Colonic mucosa (tissue), 4 donors: ENCODE measurements at regions not wholly inside any gene's neighbourhood (a gene's known extent, or its start where the extent isn't known, plus 50 kb on each side); places are given as distances from the start of the nearest gene placed in this dataset.

Source experiments
- DNase-seq: peaks from one replicate; pipeline ENCODE4 v3.0.0-alpha.2; 2020
- H3K27ac ChIP-seq: fragments of 200-600 bp; one replicate; pipeline ENCODE4 v1.8.0; 2021
- H3K27me3 ChIP-seq: fragments of 200-600 bp; one replicate; pipeline ENCODE4 v1.8.0; 2021
- H3K36me3 ChIP-seq: fragments of 200-600 bp; one replicate; pipeline ENCODE4 v1.8.0; 2021
- H3K4me1 ChIP-seq: fragments of 200-600 bp; one replicate; pipeline ENCODE4 v1.8.0; 2021; ENCODE audit warnings: mild to moderate bottlenecking
- H3K4me3 ChIP-seq: fragments of 200-600 bp; one replicate; pipeline ENCODE4 v1.8.0; 2021
- H3K9ac ChIP-seq, 2 donors: one replicate each; pipeline ENCODE4 v1.7.0; 2013; ENCODE audit warnings: control low read depth in 2 of 2, low read depth in 2 of 2, low read length in 2 of 2
- H3K9me3 ChIP-seq: fragments of 200-600 bp; one replicate; pipeline ENCODE4 v1.8.0; 2021
- CTCF ChIP-seq: fragments of 200-600 bp; IDR thresholded peaks from one replicate; pipeline ENCODE4 v1.8.0; 2022; ENCODE audit warnings: antibody characterized with exemption, mild to moderate bottlenecking
- intact Hi-C: fragments of 100-400 bp; cut with DNase I; formaldehyde crosslinking; loops from one replicate; pipeline ENCODE4 v1.14.1; 2022
- donor health status: healthy.
- donor health status: DM: no; HTN: no; CAD: no.
- donor health status: DM: no; HTN: no; CAD: no.

GRCh38 chr6:25174678-25175077, 104.5 kb upstream of the CARMIL1 start:
- Histone ChIP-seq H3K27ac (peak overlapping the region; percentile 66), H3K4me1 (peaks cover 11% of the 10 kb centered on the region)
- intact Hi-C loops = no loop called here

GRCh38 chr6:25175196-25175595, 104.0 kb upstream of the CARMIL1 start:
- H3K36me3 ChIP-seq = no peaks in the 10 kb centered on the region
- DNase-seq = no peak
- intact Hi-C loops = no loop called here
- H3K4me1 ChIP-seq = peaks cover 11% of the 10 kb centered on the region
- H3K9me3 ChIP-seq = no peaks in the 10 kb centered on the region
- H3K9ac ChIP-seq = no peak overlapping the region
- no peak for TF ChIP-seq CTCF
- no peaks in the 10 kb centered on the region for H3K27me3 ChIP-seq
- no peak overlapping the region for H3K4me3 ChIP-seq
- H3K27ac ChIP-seq = peak overlapping the region; percentile 66

More at GRCh38 chr6:25174678-25175077, 104.5 kb upstream of the CARMIL1 start:
- H3K27me3 ChIP-seq = no peaks in the 10 kb centered on the region
- H3K9me3 ChIP-seq = no peaks in the 10 kb centered on the region
- no peak overlapping the region for H3K4me3 ChIP-seq
- TF ChIP-seq CTCF = no peak
- no peak overlapping the region for H3K9ac ChIP-seq
- no peaks in the 10 kb centered on the region for H3K36me3 ChIP-seq
- DNase-seq = no peak

- Histone ChIP-seq H3K27ac (peak overlapping the region; percentile 66), H3K36me3 (no peaks in the 10 kb centered on the region), H3K4me3 (no peak overlapping the region), H3K9me3 (no peaks in the 10 kb centered on the region), H3K27me3 (no peaks in the 10 kb centered on the region), H3K4me1 (peaks cover 11% of the 10 kb centered on the region), H3K9ac (no peak overlapping the region)
- intact Hi-C loops = no loop called here
- DNase-seq = no peak
- TF ChIP-seq CTCF = no peak
These were observed 103.5 kb upstream of the CARMIL1 start for GRCh38 chr6:25175681-25176080.

- intact Hi-C loops = no loop called here
- Histone ChIP-seq H3K27ac (no peak overlapping the region), H3K9ac (no peak overlapping the region), H3K4me3 (no peak overlapping the region), H3K27me3 (no peaks in the 10 kb centered on the region), H3K4me1 (peaks cover 11% of the 10 kb centered on the region), H3K36me3 (no peaks in the 10 kb centered on the region), H3K9me3 (no peaks in the 10 kb centered on the region)
- no peak for TF ChIP-seq CTCF
- no peak for DNase-seq
These were observed 102.7 kb upstream of the CARMIL1 start for GRCh38 chr6:25176466-25176865.

- Histone ChIP-seq H3K4me3 (no peak overlapping the region), H3K9ac (no peak overlapping the region), H3K9me3 (no peaks in the 10 kb centered on the region), H3K36me3 (no peaks in the 10 kb centered on the region), H3K4me1 (peaks cover 11% of the 10 kb centered on the region), H3K27ac (no peak overlapping the region), H3K27me3 (no peaks in the 10 kb centered on the region)
- intact Hi-C loops = no loop called here
- no peak for DNase-seq
- no peak for TF ChIP-seq CTCF
These were observed 101.6 kb upstream of the CARMIL1 start for GRCh38 chr6:25177500-25178028.
